A673 (cell line): ENCODE measurements at regions not wholly inside any gene's neighbourhood (a gene's known extent, or its start where the extent isn't known, plus 50 kb on each side); places are given as distances from the start of the nearest gene placed in this dataset.

Experiments
- BruUV-seq: library from RNA; stranded (reverse); fragments of 400-500 nt; replicated peaks from 2 replicates; lab custom pipeline; 2021; lab: Mats Ljungman, UMichigan
- CTCF ChIA-PET: fragments of 300-600 bp; sonication (Branson Sonifier 250); formaldehyde crosslinking; loops from one replicate; lab custom pipeline; 2022; ENCODE audit warnings: antibody characterized with exemption; lab: Charles Lee
- POLR2A ChIA-PET: fragments of 300-600 bp; sonication (Branson Sonifier 250); formaldehyde crosslinking; loops from one replicate; lab custom pipeline; 2022; ENCODE audit warnings: antibody characterized with exemption; ENCODE audit not compliant: low non-redundant PET; lab: Charles Lee
- DNase-seq: peaks from one replicate; pipeline ENCODE4 v3.0.0-alpha.2; 2015; ENCODE audit warnings: low spot score
- H3K27ac ChIP-seq: fragments of 200-600 bp; sonication (generic); 2 replicates; pipeline ENCODE4 v1.5.1; 2016; ENCODE audit warnings: mixed run types, low read depth, mild to moderate bottlenecking, mixed read lengths, antibody characterized with exemption, low read length; ENCODE audit not compliant: poor library complexity, severe bottlenecking
- H3K27me3 ChIP-seq: fragments of 200-600 bp; sonication (generic); replicated peaks from 2 replicates; pipeline ENCODE4 v1.6.1; 2017; ENCODE audit warnings: mixed run types, low read depth, mild to moderate bottlenecking, mixed read lengths, antibody characterized with exemption, low read length; ENCODE audit not compliant: insufficient read depth, poor library complexity
- H3K36me3 ChIP-seq: fragments of 200-600 bp; sonication (generic); 2 replicates; pipeline ENCODE4 v1.6.1; 2016; ENCODE audit warnings: mixed run types, mild to moderate bottlenecking, mixed read lengths, antibody characterized with exemption, low read length; ENCODE audit not compliant: insufficient read depth, poor library complexity, severe bottlenecking
- H3K4me1 ChIP-seq: fragments of 200-600 bp; sonication (generic); 2 replicates; pipeline ENCODE4 v1.6.1; 2017; ENCODE audit warnings: mixed run types, mild to moderate bottlenecking, mixed read lengths, antibody characterized with exemption, low read length; ENCODE audit not compliant: insufficient read depth, poor library complexity, severe bottlenecking
- H3K4me3 ChIP-seq: fragments of 200-600 bp; sonication (generic); 2 replicates; pipeline ENCODE4 v1.5.1; 2016; ENCODE audit warnings: low read depth, mixed run types, mild to moderate bottlenecking, mixed read lengths, low read length; ENCODE audit not compliant: poor library complexity, severe bottlenecking
- H3K9me3 ChIP-seq: fragments of 200-600 bp; sonication (generic); 2 replicates; pipeline ENCODE4 v1.6.1; 2016; ENCODE audit warnings: mixed run types, low read depth, mild to moderate bottlenecking, mixed read lengths, antibody characterized with exemption, low read length; ENCODE audit not compliant: poor library complexity, severe bottlenecking
- EZH2 ChIP-seq: fragments of 200-600 bp; sonication (generic); IDR thresholded peaks from 2 replicates; pipeline ENCODE4 v1.6.1; 2017; ENCODE audit warnings: borderline replicate concordance, low read depth, mild to moderate bottlenecking, mixed read lengths, antibody characterized with exemption, low read length; ENCODE audit not compliant: poor library complexity, severe bottlenecking
- intact Hi-C: fragments of 100-400 bp; cut with micrococcal nuclease; formaldehyde crosslinking; loops from one replicate; pipeline ENCODE4 v1.10.0; 2022; ENCODE audit not compliant: unreplicated experiment
- TF ChIP-seq, protein P1 (sequence below): fragments of 300-800, 200-600 bp; sonication (generic); conservative IDR thresholded peaks from 2 replicates; pipeline ENCODE4 v1.5.1; 2017; ENCODE audit warnings: low read depth, mild to moderate bottlenecking, antibody characterized with exemption, low read length, moderate library complexity, mixed read lengths

DNA sequence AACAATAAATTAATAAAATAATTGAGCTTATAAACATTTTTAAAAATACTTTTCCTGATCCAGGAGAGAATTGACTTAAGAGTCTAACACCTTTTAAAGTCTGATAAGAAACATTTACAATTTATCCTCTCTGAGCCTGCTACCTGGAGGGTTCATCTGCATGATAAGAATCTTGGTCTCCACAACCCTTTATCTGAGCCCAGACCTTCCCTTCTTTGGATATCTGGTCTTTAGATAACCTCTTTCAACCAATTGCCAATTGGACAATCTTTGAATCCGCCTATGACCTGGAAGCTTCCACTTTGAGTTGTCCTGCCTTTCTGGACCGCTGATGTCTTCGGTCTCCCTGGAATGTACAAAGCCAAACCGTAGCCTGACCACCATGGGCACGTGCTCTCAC, 1393.3 kb upstream of the TMEM132C start:
- Histone ChIP-seq H3K36me3 (no peaks in the 10 kb centered on the region), H3K9me3 (no peaks in the 10 kb centered on the region), H3K27me3 (no peaks in the 10 kb centered on the region), H3K4me1 (peaks cover 6% of the 10 kb centered on the region), H3K4me3 (no peak overlapping the region), H3K27ac (no peak overlapping the region)
- TF ChIP-seq EZH2: no peak
- TF ChIP-seq, protein P1, sequence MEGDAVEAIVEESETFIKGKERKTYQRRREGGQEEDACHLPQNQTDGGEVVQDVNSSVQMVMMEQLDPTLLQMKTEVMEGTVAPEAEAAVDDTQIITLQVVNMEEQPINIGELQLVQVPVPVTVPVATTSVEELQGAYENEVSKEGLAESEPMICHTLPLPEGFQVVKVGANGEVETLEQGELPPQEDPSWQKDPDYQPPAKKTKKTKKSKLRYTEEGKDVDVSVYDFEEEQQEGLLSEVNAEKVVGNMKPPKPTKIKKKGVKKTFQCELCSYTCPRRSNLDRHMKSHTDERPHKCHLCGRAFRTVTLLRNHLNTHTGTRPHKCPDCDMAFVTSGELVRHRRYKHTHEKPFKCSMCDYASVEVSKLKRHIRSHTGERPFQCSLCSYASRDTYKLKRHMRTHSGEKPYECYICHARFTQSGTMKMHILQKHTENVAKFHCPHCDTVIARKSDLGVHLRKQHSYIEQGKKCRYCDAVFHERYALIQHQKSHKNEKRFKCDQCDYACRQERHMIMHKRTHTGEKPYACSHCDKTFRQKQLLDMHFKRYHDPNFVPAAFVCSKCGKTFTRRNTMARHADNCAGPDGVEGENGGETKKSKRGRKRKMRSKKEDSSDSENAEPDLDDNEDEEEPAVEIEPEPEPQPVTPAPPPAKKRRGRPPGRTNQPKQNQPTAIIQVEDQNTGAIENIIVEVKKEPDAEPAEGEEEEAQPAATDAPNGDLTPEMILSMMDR: no peak
- intact Hi-C loops: loop anchor here (2.0 to 10.0 kb wide), 4 partner anchors 89 to 1341 kb away; no protein-coding TSS in a partner anchor
- ChIA-PET CTCF (interaction anchor here (0.6 kb wide), 1 partner anchor 549 kb away, joined by 3 read pairs; no protein-coding TSS in a partner anchor), POLR2A (no interaction called here)
- no peak for DNase-seq
- no TSS peak for BruUV-seq

DNA sequence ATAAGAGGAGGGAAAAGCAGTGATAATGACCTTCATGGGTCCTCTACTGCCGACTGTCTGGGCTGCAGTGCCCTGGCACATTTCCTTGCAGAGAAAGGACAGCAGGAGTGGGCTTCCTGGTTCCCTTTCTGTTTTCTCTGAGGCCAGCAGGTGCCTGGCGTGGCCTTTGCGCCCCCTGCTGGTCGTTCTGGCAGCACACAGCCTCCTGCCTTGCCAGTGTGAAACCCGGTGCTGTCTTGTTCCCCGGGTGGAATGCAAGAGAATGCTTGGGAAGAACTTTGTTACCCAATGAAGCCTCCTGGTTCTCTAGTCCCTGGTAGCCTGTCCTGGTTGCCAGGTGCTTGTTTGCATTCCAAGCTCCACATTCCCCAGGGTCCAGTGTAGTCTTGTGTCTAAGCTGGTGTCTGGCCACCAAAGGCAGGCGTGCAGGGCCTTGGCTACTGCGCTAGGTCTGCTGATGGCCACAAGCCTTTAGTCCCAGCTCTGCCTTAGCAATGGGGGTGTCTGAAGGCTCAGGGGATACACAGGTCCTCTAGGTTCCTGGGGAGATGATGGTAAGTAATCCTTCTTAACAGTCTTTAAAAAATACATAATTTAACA, 1392.4 kb upstream of the TMEM132C start:
- Histone ChIP-seq H3K9me3 (no peaks in the 10 kb centered on the region), H3K4me1 (peaks cover 6% of the 10 kb centered on the region), H3K27me3 (no peaks in the 10 kb centered on the region), H3K27ac (no peak overlapping the region), H3K4me3 (no peak overlapping the region), H3K36me3 (no peaks in the 10 kb centered on the region)
- peak; percentile 87 for DNase-seq
- TF ChIP-seq, protein P1: peak; percentile 99
- TF ChIP-seq EZH2: no peak
- intact Hi-C loops: loop anchor here (2.0 to 10.0 kb wide), 4 partner anchors 90 to 1342 kb away; no protein-coding TSS in a partner anchor
- BruUV-seq: no TSS peak
- ChIA-PET CTCF (interaction anchor here (0.6 to 1.6 kb wide), 3 partner anchors 90 to 507 kb away, joined by 4 to 7 read pairs (median 5); no protein-coding TSS in a partner anchor), POLR2A (no interaction called here)

DNA sequence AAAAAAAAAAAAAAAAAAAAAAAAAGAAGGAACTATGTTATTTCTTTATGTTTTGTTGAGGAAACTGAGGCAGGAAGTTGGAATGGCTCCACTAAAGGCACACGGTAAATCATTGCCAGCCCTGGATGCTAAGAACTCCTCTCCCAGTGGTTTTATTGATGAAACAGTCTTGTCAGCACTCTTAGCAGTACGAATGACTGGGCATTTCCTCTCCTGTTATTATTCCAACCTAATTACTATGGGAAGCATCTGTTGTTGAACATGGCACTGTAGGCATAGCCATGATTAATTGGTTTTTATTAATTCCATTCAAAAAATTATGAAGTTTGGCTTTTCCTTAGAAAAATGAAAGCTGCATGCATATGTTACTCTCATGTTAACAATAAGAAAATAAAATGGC, 1387.1 kb upstream of the TMEM132C start:
- POLR2A ChIA-PET: no interaction called here

More for the DNA sequence above, 1387.1 kb upstream of the TMEM132C start:
- CTCF ChIA-PET: no interaction called here
- Histone ChIP-seq H3K36me3 (no peaks in the 10 kb centered on the region), H3K4me1 (peaks cover 1% of the 10 kb centered on the region), H3K4me3 (no peak overlapping the region), H3K9me3 (no peaks in the 10 kb centered on the region), H3K27ac (no peak overlapping the region), H3K27me3 (no peaks in the 10 kb centered on the region)
- intact Hi-C loops: loop anchor here (5.0 to 10.0 kb wide), 2 partner anchors 405 to 502 kb away; no protein-coding TSS in a partner anchor
- BruUV-seq: no TSS peak
- no peak for TF ChIP-seq EZH2
- TF ChIP-seq, protein P1: no peak
- DNase-seq: no peak
